ENCODE measurements at regions not wholly inside any gene's neighbourhood (a gene's known extent, or its start where the extent isn't known, plus 50 kb on each side); places are given as distances from the start of the nearest gene placed in this dataset.

DNA sequence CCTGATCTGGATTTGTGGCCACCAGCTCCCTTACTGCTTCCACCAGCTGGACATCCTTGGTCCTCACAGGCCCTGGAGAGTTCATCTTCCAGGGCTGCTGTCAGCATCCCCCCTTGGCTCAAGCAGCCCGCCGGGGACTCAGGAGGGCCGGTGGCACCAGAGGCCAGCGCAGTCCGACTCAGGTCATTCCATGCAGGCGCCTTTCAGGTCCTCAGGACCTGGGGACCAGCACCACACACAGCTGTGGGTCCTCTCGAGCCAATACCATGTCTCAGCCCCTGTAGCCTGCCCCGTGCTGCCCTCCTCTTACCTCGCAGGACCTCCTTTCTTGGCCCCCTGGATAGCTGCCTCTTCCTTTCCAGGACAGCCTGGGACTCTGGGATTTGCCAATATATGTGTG, 145.5 kb downstream of the BMS1 start:
- Mint-ChIP-seq H3K9me3 (ENCODE audit: low read depth) (peaks cover 2% of the 10 kb centered on the region), H3K4me3 (no peak overlapping the region), H3K27me3 (peaks cover 1% of the 10 kb centered on the region), H3K36me3 (no peaks in the 10 kb centered on the region), H3K27ac (no peak overlapping the region), H3K4me1 (ENCODE audit: low read depth) (peaks cover 5% of the 10 kb centered on the region)

GRCh38 chr10:42929236-42929635, 146.6 kb downstream of the BMS1 start:
- no peak overlapping the region for H3K4me3 Mint-ChIP-seq
- peaks cover 10% of the 10 kb centered on the region for H3K4me1 Mint-ChIP-seq (ENCODE audit: low read depth)
- no peaks in the 10 kb centered on the region for H3K36me3 Mint-ChIP-seq
- H3K9me3 Mint-ChIP-seq (ENCODE audit: low read depth): no peaks in the 10 kb centered on the region
- no peak overlapping the region for H3K27ac Mint-ChIP-seq
- peaks cover 1% of the 10 kb centered on the region for H3K27me3 Mint-ChIP-seq

DNA sequence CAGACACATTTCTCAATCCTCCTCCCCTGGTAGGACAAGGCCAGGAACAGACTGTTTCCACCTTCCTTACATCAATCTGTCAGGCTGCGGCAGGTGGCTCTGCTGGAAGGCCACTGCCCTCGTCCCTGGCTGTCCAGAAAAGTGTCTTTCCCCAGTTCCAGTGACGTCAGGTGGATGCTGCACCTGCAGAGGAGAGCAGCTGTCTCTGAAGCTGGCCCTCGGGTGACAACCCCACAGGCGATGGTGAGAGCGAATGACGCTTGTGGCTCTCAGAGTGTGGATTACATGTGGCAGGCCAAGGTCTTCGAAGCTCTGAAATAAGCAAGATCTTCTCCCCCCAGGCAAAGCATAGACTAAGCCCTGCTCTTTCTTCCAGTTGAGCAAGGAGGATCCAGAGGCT, 146.9 kb upstream of the RET start:
- peaks cover 1% of the 10 kb centered on the region for H3K27me3 Mint-ChIP-seq
- H3K4me1 Mint-ChIP-seq (ENCODE audit: low read depth): peaks cover 14% of the 10 kb centered on the region
- no peaks in the 10 kb centered on the region for H3K36me3 Mint-ChIP-seq
- H3K4me3 Mint-ChIP-seq: no peak overlapping the region
- H3K9me3 Mint-ChIP-seq (ENCODE audit: low read depth): no peaks in the 10 kb centered on the region
- peak overlapping the region; percentile 35 for H3K27ac Mint-ChIP-seq

DNA sequence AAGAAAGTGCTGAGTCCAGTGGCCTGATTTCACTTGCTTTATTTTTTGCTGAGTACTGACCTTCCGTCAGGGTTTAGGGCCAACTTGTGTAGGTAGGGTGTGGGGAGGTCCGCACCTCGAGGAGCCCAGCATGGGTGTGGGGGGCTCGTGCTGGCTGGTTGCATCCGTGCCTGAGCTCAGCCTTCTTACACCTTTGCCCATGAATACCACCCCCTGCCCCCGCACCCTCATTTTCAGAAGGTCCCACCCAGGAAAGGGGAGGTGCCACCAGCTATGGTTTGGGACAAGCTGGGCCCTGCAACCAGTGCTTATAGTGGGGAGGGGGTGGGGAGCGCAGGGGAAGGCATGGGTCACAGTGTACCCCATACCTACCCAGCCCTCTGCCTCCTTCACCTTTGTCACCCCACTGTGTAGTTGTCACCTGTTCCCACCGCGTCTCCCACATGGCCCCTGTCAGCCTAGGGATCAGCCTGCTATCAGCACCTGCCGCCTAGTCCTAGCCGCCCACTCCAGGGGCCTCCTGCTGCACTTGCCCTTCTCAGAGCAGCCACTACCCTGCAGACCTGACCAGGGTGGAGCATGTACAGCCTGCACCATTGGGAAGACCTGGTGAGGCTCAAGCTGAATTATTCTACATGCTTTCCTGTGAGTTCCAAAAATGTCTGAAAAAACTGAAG, 146.2 kb upstream of the RET start:
- Mint-ChIP-seq H3K4me3 (no peak overlapping the region), H3K9me3 (ENCODE audit: low read depth) (no peaks in the 10 kb centered on the region), H3K27ac (no peak overlapping the region), H3K36me3 (no peaks in the 10 kb centered on the region), H3K27me3 (peaks cover 1% of the 10 kb centered on the region), H3K4me1 (ENCODE audit: low read depth) (peaks cover 14% of the 10 kb centered on the region)

DNA sequence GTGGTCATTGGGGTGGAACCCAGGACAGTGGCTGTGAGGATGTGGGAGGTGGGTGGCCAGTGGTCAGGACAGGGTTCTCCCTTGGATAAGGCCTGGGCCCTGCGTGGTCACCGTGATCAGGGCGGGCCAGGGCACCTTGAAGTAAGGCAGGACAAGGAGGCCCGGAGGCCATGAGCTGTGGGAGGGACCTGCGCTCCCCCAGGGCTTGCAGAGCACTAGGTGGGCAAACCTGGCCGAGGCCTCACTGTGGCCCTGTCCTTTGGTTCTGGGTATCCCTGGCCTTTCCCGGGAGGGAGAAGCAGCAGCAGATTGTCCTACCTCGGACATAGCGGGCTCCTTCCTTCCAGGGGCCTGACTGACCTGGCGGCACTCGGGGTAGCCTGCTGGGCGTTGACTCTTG, 144.8 kb upstream of the RET start:
- Mint-ChIP-seq H3K4me1 (ENCODE audit: low read depth) (peaks cover 14% of the 10 kb centered on the region), H3K4me3 (peak overlapping the region; percentile 68), H3K27me3 (peaks cover 1% of the 10 kb centered on the region), H3K27ac (no peak overlapping the region), H3K9me3 (ENCODE audit: low read depth) (no peaks in the 10 kb centered on the region), H3K36me3 (no peaks in the 10 kb centered on the region)

- H3K9me3 Mint-ChIP-seq (ENCODE audit: low read depth): no peaks in the 10 kb centered on the region
- no peaks in the 10 kb centered on the region for H3K36me3 Mint-ChIP-seq
- H3K27ac Mint-ChIP-seq: peak overlapping the region; percentile 76
- H3K4me1 Mint-ChIP-seq (ENCODE audit: low read depth): peaks cover 14% of the 10 kb centered on the region
- peak overlapping the region; percentile 88 for H3K4me3 Mint-ChIP-seq
- no peaks in the 10 kb centered on the region for H3K27me3 Mint-ChIP-seq
Measured at GRCh38 chr10:42932735-42933447, 144.0 kb upstream of the RET start.

DNA sequence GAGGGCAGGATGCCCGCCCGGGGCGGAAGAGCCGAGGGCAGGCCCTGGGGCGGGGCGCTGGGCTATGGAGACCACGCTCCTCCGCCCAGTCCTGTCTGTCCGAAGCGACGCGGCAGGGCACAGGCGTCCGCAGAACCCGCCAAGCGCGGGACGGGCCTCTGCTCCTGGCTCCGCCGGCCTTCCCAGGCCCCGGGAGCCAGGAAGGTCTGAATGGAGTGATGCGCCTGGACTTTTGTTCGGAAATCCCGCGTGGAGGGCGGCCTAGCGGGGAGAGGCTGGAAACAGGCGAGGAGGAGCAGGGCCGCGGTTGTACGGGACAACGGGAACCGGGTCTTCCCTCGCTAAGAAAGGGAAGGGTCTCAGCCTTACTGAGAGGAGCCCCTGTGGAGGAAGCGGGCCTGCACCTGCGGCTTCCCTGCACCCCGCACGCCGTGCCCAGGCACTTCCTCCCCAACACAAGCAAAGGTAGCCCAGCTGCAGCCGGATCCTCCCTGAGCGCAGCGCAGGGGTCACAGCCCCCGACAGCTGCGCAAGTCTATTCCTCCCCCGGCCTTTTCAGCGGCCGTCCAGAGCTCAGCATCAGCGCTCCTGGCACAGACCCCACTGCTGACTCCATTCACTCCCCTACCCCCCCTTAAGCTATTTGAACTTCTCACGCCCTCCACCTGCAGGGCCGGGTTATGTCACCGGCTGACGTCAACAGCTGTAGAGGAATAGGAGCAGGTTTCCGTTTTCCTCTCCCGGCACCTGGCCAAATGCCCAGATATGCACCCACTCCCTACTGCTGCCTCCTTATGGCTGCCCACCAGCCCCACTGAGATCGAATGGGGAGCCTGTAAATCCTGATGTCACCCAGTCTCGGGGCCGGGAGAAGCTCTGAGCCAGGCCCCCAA, 143.2 kb upstream of the RET start:
- H3K36me3 Mint-ChIP-seq: no peaks in the 10 kb centered on the region
- H3K27ac Mint-ChIP-seq: peak overlapping the region; percentile 64
- no peaks in the 10 kb centered on the region for H3K9me3 Mint-ChIP-seq (ENCODE audit: low read depth)
- no peaks in the 10 kb centered on the region for H3K27me3 Mint-ChIP-seq
- peak overlapping the region; percentile 88 for H3K4me3 Mint-ChIP-seq
- peaks cover 14% of the 10 kb centered on the region for H3K4me1 Mint-ChIP-seq (ENCODE audit: low read depth)

GRCh38 chr10:42934351-42934811, 142.5 kb upstream of the RET start:
- peak overlapping the region; percentile 88 for H3K4me3 Mint-ChIP-seq
- no peak overlapping the region for H3K27ac Mint-ChIP-seq

DNA sequence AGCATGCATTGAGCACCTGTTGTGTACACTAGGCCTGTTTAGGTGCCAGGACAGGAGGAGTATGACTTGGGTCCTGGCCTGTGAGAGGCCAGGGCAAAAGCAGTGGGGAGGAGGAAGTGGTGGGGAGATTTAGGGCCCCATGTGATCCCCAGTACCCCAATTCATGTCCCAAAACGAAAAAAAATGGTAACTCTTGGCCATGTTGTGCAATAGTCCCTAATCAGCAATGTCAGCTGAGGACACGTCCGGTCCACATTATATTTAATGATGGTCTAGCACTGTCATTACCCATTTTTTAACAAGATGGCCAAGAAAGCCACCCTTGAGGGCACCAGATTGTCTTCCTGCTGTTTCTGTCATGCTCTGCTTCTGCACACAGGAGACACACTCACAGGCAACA, 142.0 kb upstream of the RET start:
- Mint-ChIP-seq H3K27me3 (no peaks in the 10 kb centered on the region), H3K9me3 (ENCODE audit: low read depth) (no peaks in the 10 kb centered on the region), H3K4me1 (ENCODE audit: low read depth) (peaks cover 14% of the 10 kb centered on the region), H3K4me3 (peak overlapping the region; percentile 69), H3K27ac (no peak overlapping the region), H3K36me3 (no peaks in the 10 kb centered on the region)

More at GRCh38 chr10:42934351-42934811, 142.5 kb upstream of the RET start:
- H3K36me3 Mint-ChIP-seq: no peaks in the 10 kb centered on the region
- no peaks in the 10 kb centered on the region for H3K9me3 Mint-ChIP-seq (ENCODE audit: low read depth)
- peaks cover 14% of the 10 kb centered on the region for H3K4me1 Mint-ChIP-seq (ENCODE audit: low read depth)
- H3K27me3 Mint-ChIP-seq: no peaks in the 10 kb centered on the region

DNA sequence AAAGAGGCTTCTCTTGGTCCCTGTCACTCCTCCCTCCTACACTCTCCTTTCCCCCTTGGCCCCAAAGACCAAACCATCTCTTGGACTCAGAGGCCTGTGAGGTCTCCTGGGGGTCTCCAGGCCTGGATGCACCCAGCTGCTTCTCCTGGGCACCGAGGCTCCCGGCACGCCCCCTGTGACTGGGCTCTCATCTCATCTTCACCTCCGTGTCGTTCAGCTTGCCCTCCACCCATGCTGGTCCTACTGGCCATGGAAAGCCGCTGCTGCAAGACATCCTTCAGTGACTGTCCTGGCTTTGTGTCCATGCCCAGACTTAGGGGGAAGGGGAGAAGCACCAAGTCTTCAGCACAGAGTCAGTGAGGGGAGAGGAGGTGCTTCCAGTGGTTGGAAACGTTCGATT, 141.4 kb upstream of the RET start:
- no peak overlapping the region for H3K27ac Mint-ChIP-seq
- peaks cover 14% of the 10 kb centered on the region for H3K4me1 Mint-ChIP-seq (ENCODE audit: low read depth)
- H3K36me3 Mint-ChIP-seq: no peaks in the 10 kb centered on the region
- no peaks in the 10 kb centered on the region for H3K9me3 Mint-ChIP-seq (ENCODE audit: low read depth)
- no peak overlapping the region for H3K4me3 Mint-ChIP-seq
- no peaks in the 10 kb centered on the region for H3K27me3 Mint-ChIP-seq

DNA sequence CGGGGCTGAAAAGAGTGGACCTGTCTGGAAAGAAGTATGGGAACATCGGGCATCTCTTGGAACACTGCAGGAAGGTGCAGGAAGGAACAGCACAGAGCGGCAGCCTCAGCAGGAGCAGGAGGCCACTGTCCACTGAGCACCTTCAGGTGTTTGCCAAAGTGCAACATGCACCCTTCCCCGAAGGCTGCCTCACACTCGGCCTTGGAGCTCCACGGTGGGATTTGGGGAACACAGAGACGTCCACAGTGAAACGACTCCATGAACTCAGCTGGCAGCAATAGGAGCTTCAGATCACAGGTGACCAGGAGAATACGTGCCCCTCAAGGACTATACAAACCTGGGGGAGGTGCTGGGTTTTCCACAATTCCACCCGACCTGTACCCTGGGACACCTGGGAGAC, 140.3 kb upstream of the RET start:
- H3K27me3 Mint-ChIP-seq: no peaks in the 10 kb centered on the region
- peaks cover 14% of the 10 kb centered on the region for H3K4me1 Mint-ChIP-seq (ENCODE audit: low read depth)
- H3K27ac Mint-ChIP-seq: no peak overlapping the region
- H3K9me3 Mint-ChIP-seq (ENCODE audit: low read depth): no peaks in the 10 kb centered on the region
- no peaks in the 10 kb centered on the region for H3K36me3 Mint-ChIP-seq
- no peak overlapping the region for H3K4me3 Mint-ChIP-seq

DNA sequence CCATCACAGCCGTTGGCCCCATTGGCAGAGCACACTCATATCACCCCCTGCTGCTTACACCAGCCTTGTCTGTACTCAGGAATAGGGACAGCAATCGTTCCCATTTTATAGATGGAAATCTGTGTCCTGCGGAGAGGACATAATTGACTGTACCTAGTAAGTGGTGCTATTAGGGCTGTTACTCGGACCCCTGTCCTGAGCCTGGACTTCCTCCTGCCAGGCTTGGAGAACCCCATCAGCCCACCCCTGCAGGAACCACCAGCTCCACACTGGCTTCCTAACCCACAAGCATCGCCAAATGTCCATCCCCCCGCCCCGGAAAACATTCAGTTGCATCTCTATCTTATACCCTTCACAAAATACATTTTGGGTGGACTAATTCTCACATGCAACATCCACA, 139.8 kb upstream of the RET start:
- Mint-ChIP-seq H3K4me3 (no peak overlapping the region), H3K27ac (no peak overlapping the region), H3K9me3 (ENCODE audit: low read depth) (no peaks in the 10 kb centered on the region)

DNA sequence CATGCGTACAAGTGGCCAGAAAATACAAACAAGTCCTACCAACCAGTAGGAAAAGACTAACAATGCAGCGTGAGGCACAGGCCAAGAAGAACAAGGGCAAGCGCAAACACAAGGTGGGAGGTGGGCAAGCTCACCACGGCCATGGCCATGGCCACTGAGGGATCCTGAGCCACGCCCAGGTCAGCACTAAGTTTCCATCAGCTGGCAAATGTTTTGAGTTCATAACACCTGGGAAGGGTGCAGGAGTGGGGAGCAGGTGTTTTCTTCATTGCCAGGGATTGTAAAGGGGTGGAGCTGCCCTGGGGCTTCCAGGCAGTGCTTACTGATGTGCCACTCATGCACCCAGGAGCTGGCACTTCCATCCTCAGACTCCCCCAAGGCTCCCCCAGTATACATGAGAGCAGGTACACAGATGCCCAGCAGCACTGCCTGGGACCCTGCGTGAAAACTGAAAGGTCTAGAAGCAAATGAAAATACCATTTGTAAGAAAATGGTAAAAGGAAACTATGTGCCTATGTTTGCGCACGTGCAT, 139.2 kb upstream of the RET start:
- H3K4me3 Mint-ChIP-seq: no peak overlapping the region
- peaks cover 11% of the 10 kb centered on the region for H3K4me1 Mint-ChIP-seq (ENCODE audit: low read depth)
- H3K36me3 Mint-ChIP-seq: no peaks in the 10 kb centered on the region
- H3K27me3 Mint-ChIP-seq: no peaks in the 10 kb centered on the region
- no peaks in the 10 kb centered on the region for H3K9me3 Mint-ChIP-seq (ENCODE audit: low read depth)
- no peak overlapping the region for H3K27ac Mint-ChIP-seq

More for the DNA sequence above, 139.8 kb upstream of the RET start:
- H3K27me3 Mint-ChIP-seq: no peaks in the 10 kb centered on the region
- H3K36me3 Mint-ChIP-seq: no peaks in the 10 kb centered on the region
- peaks cover 14% of the 10 kb centered on the region for H3K4me1 Mint-ChIP-seq (ENCODE audit: low read depth)

DNA sequence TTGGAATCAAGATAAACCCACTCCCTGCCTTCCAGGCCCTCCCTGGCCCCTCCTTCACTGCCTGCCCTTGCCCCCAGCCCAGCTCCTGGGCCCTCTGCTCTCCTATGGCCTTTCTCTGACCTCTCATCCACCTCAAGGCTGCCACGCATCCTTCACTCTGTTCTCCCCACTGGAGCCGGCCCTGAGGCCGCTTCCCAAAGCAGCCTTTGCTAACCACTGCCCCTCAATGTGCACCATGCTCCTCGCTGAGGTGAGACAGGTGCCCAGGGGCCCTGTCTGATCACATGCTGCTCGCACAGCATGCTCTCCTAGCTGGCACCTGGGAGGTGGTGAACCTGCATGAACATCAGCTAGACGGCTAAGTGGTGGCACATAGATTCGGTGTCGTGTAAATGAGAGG, 138.5 kb upstream of the RET start:
- H3K27me3 Mint-ChIP-seq: no peaks in the 10 kb centered on the region
- no peaks in the 10 kb centered on the region for H3K36me3 Mint-ChIP-seq
- H3K4me3 Mint-ChIP-seq: no peak overlapping the region
- no peaks in the 10 kb centered on the region for H3K9me3 Mint-ChIP-seq (ENCODE audit: low read depth)
- peaks cover 7% of the 10 kb centered on the region for H3K4me1 Mint-ChIP-seq (ENCODE audit: low read depth)
- no peak overlapping the region for H3K27ac Mint-ChIP-seq

DNA sequence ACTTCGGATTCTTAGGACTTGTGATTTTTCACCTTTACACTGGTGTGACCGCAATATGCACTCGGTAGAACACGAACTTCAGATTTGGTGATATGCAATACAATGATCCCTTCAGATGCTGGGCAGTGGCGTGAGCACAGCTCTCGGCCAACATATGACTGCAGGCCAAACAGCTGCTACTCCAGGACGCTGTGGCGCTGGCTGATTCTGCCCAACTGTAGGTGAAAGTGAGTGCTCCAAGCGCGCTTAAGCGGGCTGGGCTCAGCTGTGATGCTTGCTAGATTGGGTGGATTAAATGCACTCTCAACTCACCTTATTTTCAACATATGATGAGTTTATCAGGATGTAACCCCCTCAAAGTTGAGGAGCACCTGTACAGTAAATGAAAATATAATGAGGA, 137.6 kb upstream of the RET start:
- H3K4me1 Mint-ChIP-seq (ENCODE audit: low read depth): peaks cover 3% of the 10 kb centered on the region
- no peaks in the 10 kb centered on the region for H3K27me3 Mint-ChIP-seq
- no peaks in the 10 kb centered on the region for H3K36me3 Mint-ChIP-seq
- H3K4me3 Mint-ChIP-seq: no peak overlapping the region
- no peak overlapping the region for H3K27ac Mint-ChIP-seq
- no peaks in the 10 kb centered on the region for H3K9me3 Mint-ChIP-seq (ENCODE audit: low read depth)
